IMR-90 (cell line): ENCODE measurements at regions not wholly inside any gene's neighbourhood (a gene's known extent, or its start where the extent isn't known, plus 50 kb on each side); places are given as distances from the start of the nearest gene placed in this dataset.

ENCODE experiments used
- ATAC-seq: fragments of 200-7000 bp; cut with Tn5 transposase; 2 replicates; pipeline ENCODE4 v1.9.1; 2020; ENCODE audit warnings: low read depth, mild to moderate bottlenecking, moderate library complexity
- BruUV-seq: library from RNA; stranded (reverse); fragments of 400-500 nt; replicated peaks from 2 replicates; lab custom pipeline; 2021; lab: Mats Ljungman, UMichigan
- CTCF ChIA-PET: fragments of 300-600 bp; formaldehyde crosslinking; extraction: SDS; loops from one replicate; lab custom pipeline; 2021; ENCODE audit warnings: antibody characterized with exemption; lab: Yijun Ruan, JAX
- POLR2A ChIA-PET: fragments of 300-600 bp; sonication (Branson Sonifier 250); formaldehyde crosslinking; loops from one replicate; lab custom pipeline; 2022; ENCODE audit warnings: antibody characterized with exemption; ENCODE audit not compliant: unreplicated experiment; lab: Charles Lee
- DNase-seq: peaks from one replicate; pipeline ENCODE4 v3.0.0; 2013
- H2AFZ ChIP-seq: replicated peaks from 2 replicates; pipeline ENCODE3; 2013; ENCODE audit warnings: low read length, mild to moderate bottlenecking; ENCODE audit not compliant: poor library complexity
- H2AK5ac ChIP-seq: 2 replicates; pipeline ENCODE4 v1.6.1; 2013; ENCODE audit warnings: low read depth, low read length, inconsistent platforms
- H2AK9ac ChIP-seq: replicated peaks from 2 replicates; pipeline ENCODE3; 2013; ENCODE audit warnings: mild to moderate bottlenecking, low read depth, low read length, moderate library complexity; ENCODE audit not compliant: poor library complexity
- H2BK120ac ChIP-seq: 2 replicates; pipeline ENCODE4 v1.6.1; 2013; ENCODE audit warnings: low read depth, low read length, inconsistent platforms
- H2BK15ac ChIP-seq: 3 replicates; pipeline ENCODE4 v1.6.1; 2013; ENCODE audit warnings: low read depth, low read length, inconsistent platforms
- H2BK20ac ChIP-seq: 2 replicates; pipeline ENCODE4 v1.6.1; 2013; ENCODE audit warnings: low read depth, mild to moderate bottlenecking, inconsistent platforms, low read length, moderate library complexity
- H2BK5ac ChIP-seq: 2 replicates; pipeline ENCODE4 v1.6.1; 2013; ENCODE audit warnings: mild to moderate bottlenecking, low read depth, low read length, inconsistent platforms; ENCODE audit not compliant: poor library complexity, severe bottlenecking
- H3K14ac ChIP-seq: replicated peaks from 2 replicates; pipeline ENCODE4 v1.6.1; 2013; ENCODE audit warnings: low read depth, low read length, inconsistent platforms
- H3K18ac ChIP-seq: 2 replicates; pipeline ENCODE4 v1.6.1; 2013; ENCODE audit warnings: low read depth, low read length, control low read depth
- H3K23ac ChIP-seq: 2 replicates; pipeline ENCODE4 v1.6.1; 2013; ENCODE audit warnings: low read depth, low read length, inconsistent platforms
- H3K27ac ChIP-seq: 2 replicates; pipeline ENCODE4 v1.5.1; 2013; ENCODE audit warnings: mild to moderate bottlenecking, control low read depth, low read length; ENCODE audit not compliant: insufficient read depth
- H3K27me3 ChIP-seq: 2 replicates; pipeline ENCODE4 v1.6.1; 2013; ENCODE audit warnings: low read length; ENCODE audit not compliant: control insufficient read depth, insufficient read depth
- H3K36me3 ChIP-seq: 2 replicates; pipeline ENCODE4 v1.6.1; 2013; ENCODE audit warnings: low read length, mixed read lengths; ENCODE audit not compliant: control insufficient read depth, insufficient read depth
- H3K4ac ChIP-seq: 2 replicates; pipeline ENCODE4 v1.6.1; 2013; ENCODE audit warnings: low read depth, low read length, inconsistent platforms
- H3K4me1 ChIP-seq: 2 replicates; pipeline ENCODE4 v1.6.1; 2013; ENCODE audit warnings: low read length, mixed read lengths; ENCODE audit not compliant: control insufficient read depth, insufficient read depth
- H3K4me2 ChIP-seq: 2 replicates; pipeline ENCODE4 v1.6.1; 2013; ENCODE audit warnings: low read depth, mild to moderate bottlenecking, control low read depth, low read length, moderate library complexity
- H3K4me3 ChIP-seq: 2 replicates; pipeline ENCODE4 v1.5.1; 2013; ENCODE audit warnings: low read depth, mild to moderate bottlenecking, control low read depth, low read length, moderate library complexity; ENCODE audit not compliant: insufficient read depth
- H3K56ac ChIP-seq: 2 replicates; pipeline ENCODE4 v1.6.1; 2013; ENCODE audit warnings: low read length, inconsistent platforms; ENCODE audit not compliant: insufficient read depth; ENCODE audit errors: extremely low read depth
- H3K79me1 ChIP-seq, 2 experiments: 2 replicates each; pipeline ENCODE4 v1.6.1; 2013; ENCODE audit warnings: low read length in 2 of 2, inconsistent platforms in 1 of 2, low read depth in 1 of 2
- H3K9ac ChIP-seq: 2 replicates; pipeline ENCODE4 v1.6.1; 2013; ENCODE audit warnings: low read depth, low read length, control low read depth
- H3K9me1 ChIP-seq: 2 replicates; pipeline ENCODE4 v1.6.1; 2013; ENCODE audit warnings: low read length, inconsistent platforms; ENCODE audit not compliant: insufficient read depth
- H3K9me3 ChIP-seq: 2 replicates; pipeline ENCODE4 v1.6.1; 2013; ENCODE audit warnings: low read length; ENCODE audit not compliant: control insufficient read depth, insufficient read depth
- H4K20me1 ChIP-seq: 2 replicates; pipeline ENCODE4 v1.6.1; 2013; ENCODE audit warnings: low read length, inconsistent platforms; ENCODE audit not compliant: insufficient read depth
- H4K5ac ChIP-seq: 2 replicates; pipeline ENCODE4 v1.6.1; 2013; ENCODE audit warnings: mild to moderate bottlenecking, low read depth, low read length, control low read depth
- H4K8ac ChIP-seq, 2 experiments: 2 replicates each; pipeline ENCODE4 v1.6.1; 2013; ENCODE audit warnings: low read depth in 2 of 2, low read length in 2 of 2, control low read depth in 1 of 2, inconsistent platforms in 1 of 2
- H4K91ac ChIP-seq: 2 replicates; pipeline ENCODE4 v1.6.1; 2013; ENCODE audit warnings: low read depth, low read length, inconsistent platforms; ENCODE audit not compliant: insufficient read depth
- BHLHE40 ChIP-seq: fragments of 150-350 bp; IDR thresholded peaks from 2 replicates; pipeline ENCODE4 v1.6.1; 2016; ENCODE audit warnings: mild to moderate bottlenecking, low read depth, low read length
- CHD1 ChIP-seq: IDR thresholded peaks from 2 replicates; pipeline ENCODE4 v1.6.1; 2012; ENCODE audit warnings: low read depth, low read length, improper control_type of control experiment
- NFE2L2 ChIP-seq: fragments of 150-350 bp; IDR thresholded peaks from 2 replicates; pipeline ENCODE4 v1.6.1; 2016; ENCODE audit warnings: low read depth, mild to moderate bottlenecking, low read length
- POLR2A ChIP-seq: IDR thresholded peaks from 2 replicates; pipeline ENCODE4 v1.6.1; 2012; ENCODE audit warnings: mild to moderate bottlenecking, low read depth, low read length
- WGBS, 2 experiments: methylation state at CpG; one replicate each; pipeline versions ENCODE4 v1.1.5 to v1.1.7; 2013; ENCODE audit warnings: missing lambda C conversion rate in 2 of 2; ENCODE audit not compliant: insufficient read length in 1 of 2; ENCODE audit errors: extremely low coverage in 2 of 2; 5-methylcytosine and 5-hydroxymethylcytosine counted together
- dilution Hi-C: fragments of 300-500 bp; cut with HindIII; formaldehyde crosslinking; loops from one replicate; pipeline ENCODE4 v1.14.3; 2018; ENCODE audit warnings: low sequenced_read_pairs; ENCODE audit not compliant: unreplicated experiment
- in situ Hi-C: fragments of 300-500 bp; cut with MboI; formaldehyde crosslinking; loops from 3 replicates; pipeline ENCODE4 v1.14.3; 2019; ENCODE audit warnings: low sequenced_read_pairs, inconsistent platforms, mixed read lengths
- intact Hi-C: fragments of 100-400 bp; cut with micrococcal nuclease; formaldehyde crosslinking; loops from 2 replicates; pipeline ENCODE4 v1.10.0; 2022
- TF ChIP-seq, protein P1 (sequence below): fragments of 150-350 bp; IDR thresholded peaks from 2 replicates; pipeline ENCODE4 v1.6.1; 2017; ENCODE audit warnings: mild to moderate bottlenecking, antibody characterized with exemption, low read length, low read depth

DNA sequence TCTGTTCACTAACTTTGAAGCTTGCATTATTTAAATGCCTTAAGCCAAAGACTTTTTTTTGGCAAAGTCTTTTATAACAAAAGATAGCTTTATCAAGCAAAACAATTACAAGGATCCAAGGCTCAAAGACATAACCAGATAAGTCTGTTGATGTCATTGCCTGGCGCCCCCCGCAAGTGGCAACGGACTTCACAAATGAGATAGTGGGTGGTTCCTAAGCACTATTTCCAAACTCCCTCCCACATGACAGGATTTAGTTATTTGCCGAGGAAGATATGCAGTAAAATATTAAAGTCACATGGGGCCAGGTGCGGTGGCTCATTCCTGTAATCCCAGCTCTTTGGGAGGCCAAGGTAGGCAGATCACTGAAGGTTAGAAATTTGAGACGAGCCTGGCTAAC is 194.2 kb upstream of the DDI1 start:
- Histone ChIP-seq H2AK5ac (no peak overlapping the region), H2BK20ac (no peak overlapping the region), H3K4ac (no peak overlapping the region), H3K79me1 (no peaks in the 10 kb centered on the region), H2BK120ac (no peak overlapping the region), H3K18ac (no peak overlapping the region), H2BK15ac (no peak overlapping the region), H2BK5ac (no peak overlapping the region), H3K9me1 (no peaks in the 10 kb centered on the region), H4K8ac (no peak overlapping the region), H4K5ac (no peak overlapping the region), H3K4me3 (no peak overlapping the region), H3K14ac (no peak overlapping the region), H3K23ac (no peak overlapping the region), H3K27me3 (no peaks in the 10 kb centered on the region), H4K20me1 (no peaks in the 10 kb centered on the region), H4K91ac (no peak overlapping the region), H3K9ac (no peak overlapping the region), H2AFZ (no peak overlapping the region), H3K9me3 (no peaks in the 10 kb centered on the region), H3K27ac (no peak overlapping the region), H3K36me3 (no peaks in the 10 kb centered on the region), H2AK9ac (no peak overlapping the region), H3K56ac (no peak overlapping the region), H3K4me2 (no peak overlapping the region), H3K4me1 (peaks cover 2% of the 10 kb centered on the region; the same call in 1 of the 2 replicates)
- ChIA-PET CTCF (interaction anchor here (0.8 kb wide), 1 partner anchor 1386 kb away, joined by 3 read pairs; no protein-coding TSS in a partner anchor), POLR2A (no interaction called here)
- dilution Hi-C loops (no loop called here), in situ Hi-C loops (no loop called here), intact Hi-C loops (no loop called here)
- WGBS, 2 experiments = no CpG with 5 or more reads among the region's 6 CpGs
- DNase-seq (no peak), ATAC-seq (no peak)
- BruUV-seq = no TSS peak
- no peak for TF ChIP-seq NFE2L2
- no peak for TF ChIP-seq BHLHE40
- TF ChIP-seq, protein P1, sequence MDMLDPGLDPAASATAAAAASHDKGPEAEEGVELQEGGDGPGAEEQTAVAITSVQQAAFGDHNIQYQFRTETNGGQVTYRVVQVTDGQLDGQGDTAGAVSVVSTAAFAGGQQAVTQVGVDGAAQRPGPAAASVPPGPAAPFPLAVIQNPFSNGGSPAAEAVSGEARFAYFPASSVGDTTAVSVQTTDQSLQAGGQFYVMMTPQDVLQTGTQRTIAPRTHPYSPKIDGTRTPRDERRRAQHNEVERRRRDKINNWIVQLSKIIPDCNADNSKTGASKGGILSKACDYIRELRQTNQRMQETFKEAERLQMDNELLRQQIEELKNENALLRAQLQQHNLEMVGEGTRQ = no peak
- TF ChIP-seq CHD1 = no peak
- TF ChIP-seq POLR2A = no peak
